ENCODE measurements at regions not wholly inside any gene's neighbourhood (a gene's known extent, or its start where the extent isn't known, plus 50 kb on each side); places are given as distances from the start of the nearest gene placed in this dataset.

DNA sequence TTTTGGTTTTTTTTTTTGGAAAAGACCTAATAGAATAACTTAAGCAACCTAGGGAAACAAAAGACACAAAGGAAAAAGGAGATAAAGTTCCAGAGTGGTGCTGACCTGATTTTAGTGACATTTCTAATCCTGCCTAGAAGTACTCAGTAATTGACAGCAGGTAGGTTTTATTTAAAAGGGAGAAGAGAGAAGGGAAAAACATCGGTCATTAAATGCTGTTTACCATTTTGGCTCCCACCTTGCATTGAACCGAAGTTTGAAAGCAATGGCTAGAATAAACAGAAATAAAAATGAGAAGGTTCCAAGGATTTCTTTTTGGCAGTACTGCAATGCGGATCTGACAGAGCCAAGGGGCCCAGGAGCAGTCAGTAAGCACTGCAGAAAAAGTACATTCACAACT lies 115.8 kb upstream of the MAOA start:
- H3K4me3 ChIP-seq (ENCODE audit: low read length) = no peak overlapping the region
- DNase-seq (ENCODE audit: low read depth) = no peak
- TF ChIP-seq, protein P1, sequence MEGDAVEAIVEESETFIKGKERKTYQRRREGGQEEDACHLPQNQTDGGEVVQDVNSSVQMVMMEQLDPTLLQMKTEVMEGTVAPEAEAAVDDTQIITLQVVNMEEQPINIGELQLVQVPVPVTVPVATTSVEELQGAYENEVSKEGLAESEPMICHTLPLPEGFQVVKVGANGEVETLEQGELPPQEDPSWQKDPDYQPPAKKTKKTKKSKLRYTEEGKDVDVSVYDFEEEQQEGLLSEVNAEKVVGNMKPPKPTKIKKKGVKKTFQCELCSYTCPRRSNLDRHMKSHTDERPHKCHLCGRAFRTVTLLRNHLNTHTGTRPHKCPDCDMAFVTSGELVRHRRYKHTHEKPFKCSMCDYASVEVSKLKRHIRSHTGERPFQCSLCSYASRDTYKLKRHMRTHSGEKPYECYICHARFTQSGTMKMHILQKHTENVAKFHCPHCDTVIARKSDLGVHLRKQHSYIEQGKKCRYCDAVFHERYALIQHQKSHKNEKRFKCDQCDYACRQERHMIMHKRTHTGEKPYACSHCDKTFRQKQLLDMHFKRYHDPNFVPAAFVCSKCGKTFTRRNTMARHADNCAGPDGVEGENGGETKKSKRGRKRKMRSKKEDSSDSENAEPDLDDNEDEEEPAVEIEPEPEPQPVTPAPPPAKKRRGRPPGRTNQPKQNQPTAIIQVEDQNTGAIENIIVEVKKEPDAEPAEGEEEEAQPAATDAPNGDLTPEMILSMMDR (IDR thresholded peaks at IDR 0.05; ENCODE audit: insufficient read depth, low read depth, low read length, missing control alignments) = no peak

DNA sequence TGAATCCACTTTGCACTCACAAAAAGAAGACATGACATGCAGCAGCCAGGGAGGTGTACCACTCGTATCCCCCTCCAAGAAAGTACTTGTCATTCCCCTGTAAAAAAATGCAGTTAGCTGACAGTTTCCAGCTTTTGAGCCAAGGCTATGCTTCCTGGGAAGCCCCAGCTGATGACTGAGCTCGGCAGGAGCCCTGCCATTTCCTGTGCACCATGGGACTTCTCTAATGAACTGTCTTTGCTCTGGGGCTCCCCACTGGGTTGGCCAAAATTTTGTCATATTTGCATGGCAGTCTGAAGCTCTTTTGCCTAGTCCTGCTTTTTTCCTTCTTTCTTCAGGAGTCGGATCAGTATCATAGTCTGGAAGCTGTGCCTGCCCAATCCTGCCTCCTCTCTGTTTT lies 104.5 kb upstream of the MAOA start:
- TF ChIP-seq, protein P1 (IDR thresholded peaks at IDR 0.05; ENCODE audit: insufficient read depth, low read depth, low read length, missing control alignments) = no peak
- no peak overlapping the region for H3K4me3 ChIP-seq (ENCODE audit: low read length)
- DNase-seq (ENCODE audit: low read depth) = no peak

DNA sequence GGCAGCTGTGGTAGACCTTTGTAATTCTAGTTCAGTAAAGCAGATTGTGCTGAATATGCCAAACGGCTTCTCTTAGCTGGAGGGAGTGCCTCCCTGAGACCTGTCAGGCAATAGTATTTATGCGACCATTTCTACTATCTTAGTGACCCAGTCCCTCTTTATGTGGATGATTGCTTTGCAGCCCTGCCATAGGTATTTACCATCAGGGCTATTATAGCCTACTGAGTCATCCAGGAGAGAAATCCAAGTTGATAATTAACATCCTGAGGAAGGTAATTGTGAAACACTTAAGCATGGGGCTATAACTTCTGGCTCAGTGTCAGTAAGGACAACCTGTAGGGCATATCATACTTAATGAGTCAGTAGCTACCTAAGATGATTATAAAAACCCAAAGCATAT lies 103.9 kb upstream of the MAOA start:
- H3K4me3 ChIP-seq (ENCODE audit: low read length) = no peak overlapping the region
- DNase-seq (ENCODE audit: low read depth) = peak; percentile 73
- TF ChIP-seq, protein P1 (IDR thresholded peaks at IDR 0.05; ENCODE audit: insufficient read depth, low read depth, low read length, missing control alignments) = no peak

DNA sequence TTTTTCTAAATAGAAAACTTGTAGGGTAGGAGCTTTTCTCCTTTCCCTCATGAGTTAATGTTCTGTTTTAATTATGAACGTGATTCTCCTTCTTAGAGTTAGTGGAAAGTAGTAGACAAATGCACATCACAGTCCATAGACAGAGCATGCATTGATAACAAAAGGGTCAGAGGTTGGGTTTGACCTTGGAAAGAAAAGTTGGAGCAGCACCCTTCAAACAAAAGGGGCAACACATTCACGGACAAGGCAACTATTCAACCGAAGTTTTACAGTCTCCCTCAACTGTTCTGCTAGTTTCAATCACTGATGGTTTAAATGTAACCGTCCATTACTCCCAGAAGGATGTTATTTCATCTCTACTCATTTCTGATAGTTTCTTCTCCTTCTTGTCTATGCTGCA lies 103.4 kb upstream of the MAOA start:
- TF ChIP-seq, protein P1 (IDR thresholded peaks at IDR 0.05; ENCODE audit: insufficient read depth, low read depth, low read length, missing control alignments) = no peak
- H3K4me3 ChIP-seq (ENCODE audit: low read length) = no peak overlapping the region
- DNase-seq (ENCODE audit: low read depth) = no peak

DNA sequence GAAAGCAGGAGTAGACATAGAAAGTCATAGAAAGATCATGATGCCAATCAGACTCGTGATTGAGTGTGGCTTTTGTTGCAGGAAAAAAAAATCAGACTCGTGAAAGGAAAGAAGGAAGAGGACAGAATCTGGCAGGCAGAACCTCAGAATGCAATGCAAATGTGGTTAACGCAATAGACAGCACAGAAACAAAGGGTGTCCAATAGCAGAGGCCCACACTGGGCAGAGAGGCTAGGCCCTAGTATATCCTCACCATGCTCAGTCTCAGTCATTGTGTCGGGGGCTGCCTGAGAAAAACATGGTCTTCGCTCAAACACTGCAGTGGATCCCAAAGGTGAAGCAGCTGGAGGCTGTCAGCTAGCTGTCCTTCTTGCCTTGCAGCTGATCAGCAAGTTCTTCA lies 102.8 kb upstream of the MAOA start:
- no peak overlapping the region for H3K4me3 ChIP-seq (ENCODE audit: low read length)
- DNase-seq (ENCODE audit: low read depth) = no peak
- TF ChIP-seq, protein P1 (IDR thresholded peaks at IDR 0.05; ENCODE audit: insufficient read depth, low read depth, low read length, missing control alignments) = no peak

DNA sequence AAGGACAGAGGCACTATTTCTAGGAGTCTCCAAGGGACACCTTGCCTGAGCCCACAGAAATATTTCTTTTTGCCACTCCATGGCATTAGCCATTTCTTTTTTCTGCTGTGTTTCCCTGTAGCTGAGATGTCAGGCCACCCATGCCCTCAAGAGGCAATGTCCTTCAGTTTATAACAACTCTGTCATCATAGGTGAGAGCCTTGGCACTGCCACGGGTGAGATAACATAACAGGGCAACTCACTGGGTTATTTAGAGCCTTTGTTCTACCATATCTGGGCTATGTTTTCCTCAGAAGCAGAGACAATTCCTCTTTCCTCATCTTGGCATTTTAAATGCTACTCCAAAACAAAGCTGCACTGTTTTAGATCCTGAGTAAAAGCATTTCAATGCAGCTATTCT lies 99.9 kb upstream of the MAOA start:
- DNase-seq (ENCODE audit: low read depth) = no peak
- H3K4me3 ChIP-seq (ENCODE audit: low read length) = no peak overlapping the region
- TF ChIP-seq, protein P1 (IDR thresholded peaks at IDR 0.05; ENCODE audit: insufficient read depth, low read depth, low read length, missing control alignments) = no peak

DNA sequence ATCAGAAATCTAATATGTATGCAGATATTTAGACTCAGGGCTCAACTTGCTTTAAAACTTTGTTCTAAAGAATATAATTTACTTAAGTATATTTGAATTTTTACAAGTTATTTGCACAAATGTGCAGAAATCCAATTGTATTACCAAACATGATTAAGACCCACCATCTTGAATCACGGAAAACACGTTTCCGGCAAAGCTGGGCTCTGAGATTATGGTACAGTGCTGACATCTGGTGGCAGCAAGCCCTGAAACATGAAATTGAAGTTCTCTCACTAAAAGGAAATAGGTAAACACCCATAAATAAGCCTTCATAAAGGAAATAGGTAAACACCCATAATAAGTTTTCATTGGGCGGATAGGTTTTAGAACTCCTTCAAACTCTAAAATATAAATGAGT lies 98.3 kb upstream of the MAOA start:
- TF ChIP-seq, protein P1 (IDR thresholded peaks at IDR 0.05; ENCODE audit: insufficient read depth, low read depth, low read length, missing control alignments) = peak; percentile 67
- no peak overlapping the region for H3K4me3 ChIP-seq (ENCODE audit: low read length)
- DNase-seq (ENCODE audit: low read depth) = peak; percentile 63

All from epithelial cell of esophagus (primary cell).